ENCODE measurements at regions not wholly inside any gene's neighbourhood (a gene's known extent, or its start where the extent isn't known, plus 50 kb on each side); places are given as distances from the start of the nearest gene placed in this dataset.

- TF ChIP-seq POLR2A (IDR thresholded peaks at IDR 0.05) (no peak), CTCF (IDR thresholded peaks at IDR 0.05) (no peak)
Measured at GRCh38 chr10:129099486-129099885, 367.6 kb upstream of the MGMT start.
